Endothelial cell of umbilical vein (primary cell): ENCODE measurements at regions not wholly inside any gene's neighbourhood (a gene's known extent, or its start where the extent isn't known, plus 50 kb on each side); places are given as distances from the start of the nearest gene placed in this dataset.

ENCODE experiments used
- CTCF ChIP-seq, 2 donors: IDR thresholded peaks; 1 replicate in 1 of 2; 2 replicates in 1 of 2; pipeline ENCODE4 v1.5.1; 2011; ENCODE audit warnings: low read length in 2 of 2, mild to moderate bottlenecking in 2 of 2, moderate library complexity in 2 of 2, control low read depth in 1 of 2, inconsistent platforms in 1 of 2, low read depth in 1 of 2; ENCODE audit not compliant: insufficient read depth in 1 of 2; ENCODE audit errors: extremely low read depth in 1 of 2
- EZH2 ChIP-seq: IDR thresholded peaks from 2 replicates; pipeline ENCODE4 v1.6.1; 2012; ENCODE audit warnings: borderline replicate concordance, low read depth, mild to moderate bottlenecking, moderate library complexity, low read length, inconsistent platforms; ENCODE audit not compliant: severe bottlenecking
- FOS ChIP-seq: IDR thresholded peaks from 2 replicates; pipeline ENCODE4 v1.6.1; 2011; ENCODE audit warnings: mild to moderate bottlenecking, low read length, moderate library complexity, borderline replicate concordance; ENCODE audit not compliant: insufficient read depth
- JUN ChIP-seq: IDR thresholded peaks from 2 replicates; pipeline ENCODE4 v1.6.1; 2011; ENCODE audit warnings: borderline replicate concordance, low read depth; ENCODE audit not compliant: insufficient read length, insufficient read depth
- MAX ChIP-seq: IDR thresholded peaks from 2 replicates; pipeline ENCODE4 v1.6.1; 2011; ENCODE audit not compliant: insufficient read depth, insufficient read length
- MYC ChIP-seq: IDR thresholded peaks from one replicate; pipeline ENCODE4 v1.6.1; 2011; ENCODE audit warnings: mild to moderate bottlenecking, low read depth, low read length
- POLR2A ChIP-seq: IDR thresholded peaks from 2 replicates; pipeline ENCODE4 v1.6.1; 2012; ENCODE audit warnings: low read depth, mild to moderate bottlenecking, control low read depth, low read length
- POLR2AphosphoS5 ChIP-seq: IDR thresholded peaks from 2 replicates; pipeline ENCODE4 v1.6.1; 2012; ENCODE audit warnings: low read depth, mild to moderate bottlenecking, control low read depth, low read length, moderate library complexity; ENCODE audit not compliant: insufficient read depth

- TF ChIP-seq POLR2AphosphoS5 = no peak
- no peak for TF ChIP-seq MYC
- TF ChIP-seq POLR2A = no peak
- no peak for TF ChIP-seq CTCF (IDR thresholded peaks at IDR 0.05; ENCODE audit: extremely low read depth in 1 of 2, insufficient read depth in 1 of 2, low read depth in 1 of 2, low read length in 2 of 2)
- no peak for TF ChIP-seq JUN
- TF ChIP-seq EZH2 = no peak
- no peak for TF ChIP-seq MAX
- no peak for TF ChIP-seq FOS
Observed at GRCh38 chr2:123434546-123435395, 590.3 kb upstream of the CNTNAP5 start.
